Esophagus mucosa (tissue), 1 donor: ENCODE measurements at regions not wholly inside any gene's neighbourhood (a gene's known extent, or its start where the extent isn't known, plus 50 kb on each side); places are given as distances from the start of the nearest gene placed in this dataset.
A peak's percentile ranks its signal among the peaks of the same experiment; 100 is the strongest.

Source experiments
- ATAC-seq: fragments of 200-7000 bp; cut with Tn5 transposase; one replicate; pipeline ENCODE4 v1.9.1; 2020
- donor health status: DM: yes; HTN: yes; CAD: no.

DNA sequence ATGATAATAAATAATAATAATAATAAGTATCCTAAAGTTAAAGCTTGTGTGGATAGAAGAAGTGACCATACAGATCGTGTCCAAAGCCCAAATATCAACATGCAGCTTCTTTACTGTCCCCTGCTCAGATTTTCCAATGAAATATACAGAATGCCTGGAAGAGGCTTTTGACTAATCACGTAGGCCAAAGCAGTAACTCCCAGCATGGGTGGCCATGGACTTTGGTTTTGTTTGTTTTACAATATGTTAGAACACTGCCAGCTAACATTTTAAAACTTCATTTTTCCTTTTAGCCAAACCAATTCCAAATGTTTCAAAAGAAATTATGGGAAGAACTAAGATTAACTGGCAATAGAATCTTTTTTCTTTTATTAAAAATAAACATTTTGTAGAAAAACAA lies 400.0 kb upstream of the FLRT2 start:
- no peak for ATAC-seq

DNA sequence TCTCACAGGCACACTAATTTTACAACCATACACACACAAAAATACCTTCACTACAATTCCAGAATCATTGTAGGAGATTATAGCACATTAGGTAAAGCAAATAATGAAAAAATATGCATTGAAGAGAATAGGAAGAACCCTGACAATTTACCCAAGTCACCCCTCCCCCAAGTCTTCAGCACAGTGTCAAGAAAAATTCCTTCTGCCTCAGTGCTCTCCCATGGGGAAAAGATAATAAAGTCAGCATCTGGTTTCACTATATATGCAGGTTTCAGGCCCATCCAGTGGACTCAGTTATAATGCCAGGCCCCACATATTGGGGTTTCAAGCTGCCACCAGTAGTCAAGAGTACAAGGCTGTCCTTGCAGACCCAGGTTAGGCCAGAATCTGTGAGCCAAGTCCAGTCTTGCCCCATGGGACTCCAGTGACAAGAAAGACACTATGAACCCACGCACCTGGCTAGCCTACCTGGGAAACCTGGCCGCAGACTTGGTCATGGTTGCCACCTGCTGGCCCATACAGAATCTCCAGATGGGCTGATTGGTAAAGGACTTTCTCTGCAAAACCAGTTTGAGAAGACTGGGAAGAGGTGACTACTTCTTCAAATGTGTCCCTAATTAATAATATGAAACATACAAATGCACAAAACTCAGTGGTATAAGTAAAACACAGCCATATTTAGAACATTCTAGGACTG lies 398.6 kb upstream of the FLRT2 start:
- ATAC-seq = peak; percentile 61

DNA sequence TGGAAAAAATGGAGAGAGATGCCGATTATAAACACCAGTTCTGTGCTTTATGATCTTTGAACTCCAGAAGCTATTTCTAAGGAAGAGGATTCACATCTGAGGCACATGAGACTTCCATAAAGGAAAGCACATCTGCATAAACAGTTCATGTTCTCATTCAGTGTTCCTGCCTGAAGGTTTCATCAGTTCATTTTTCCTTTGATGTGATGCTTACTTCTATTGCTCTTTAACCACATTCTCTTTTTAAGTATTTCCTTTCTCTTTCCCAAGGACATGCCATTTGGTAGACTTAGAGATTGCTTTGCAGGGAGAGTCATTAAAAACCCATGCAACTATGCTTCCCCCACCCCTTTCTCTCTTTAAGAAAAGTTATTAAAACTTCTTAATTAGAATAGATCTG lies 387.0 kb upstream of the FLRT2 start:
- no peak for ATAC-seq

DNA sequence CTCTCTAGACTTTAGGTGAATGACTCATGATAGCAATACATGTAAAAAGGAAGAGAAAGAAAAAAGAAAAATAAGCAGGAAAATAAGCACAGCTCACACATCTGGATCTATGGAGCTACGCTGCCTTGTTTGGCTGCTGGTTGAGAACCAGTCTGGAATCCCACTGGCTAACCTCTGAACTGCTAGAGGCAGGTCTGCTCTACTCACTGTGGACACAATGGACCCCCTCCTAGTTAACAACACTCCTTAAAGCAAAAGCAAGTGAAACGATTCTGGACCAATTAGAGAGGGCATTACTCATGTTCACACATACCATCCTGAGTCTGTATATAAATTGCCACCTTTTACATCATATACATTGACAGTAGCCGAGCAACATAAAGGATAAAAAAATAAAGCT lies 383.2 kb upstream of the FLRT2 start:
- no peak for ATAC-seq

DNA sequence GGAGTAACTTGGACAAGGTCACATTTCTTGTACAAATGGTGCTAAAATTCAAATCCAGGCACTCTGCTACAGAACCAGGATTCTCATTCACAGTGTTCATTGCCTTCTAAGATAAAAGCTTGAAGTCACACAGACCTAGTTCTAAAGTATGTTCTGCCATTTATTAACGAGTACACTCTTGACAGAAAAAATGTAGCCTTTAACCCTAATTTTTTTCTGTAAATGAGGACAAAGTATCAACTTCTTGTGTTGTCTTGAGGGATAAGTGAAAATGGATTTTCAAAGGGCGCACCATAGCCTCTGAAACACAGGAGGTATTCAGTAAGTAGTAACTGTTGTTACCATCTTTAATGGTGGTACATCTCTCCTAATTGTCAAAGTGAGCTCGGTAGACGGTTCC lies 379.8 kb upstream of the FLRT2 start:
- no peak for ATAC-seq

DNA sequence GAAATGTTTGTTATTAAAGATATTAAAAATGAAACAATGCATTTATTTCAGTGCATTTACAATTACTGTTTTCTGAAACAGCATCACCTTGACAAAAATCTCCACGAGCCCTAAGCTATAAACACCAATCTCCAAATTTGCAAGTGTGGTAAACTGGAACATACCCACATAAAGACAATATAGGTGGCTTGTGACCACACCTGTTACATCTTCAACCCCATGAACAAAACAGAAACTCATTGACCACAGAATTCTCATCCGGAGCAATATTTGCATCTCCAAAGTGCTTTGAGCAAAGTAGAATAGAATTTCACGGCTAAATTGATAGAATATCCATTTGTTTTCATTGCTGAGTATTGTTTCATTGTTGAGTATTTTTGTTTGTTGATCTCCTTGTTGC lies 375.2 kb upstream of the FLRT2 start:
- no peak for ATAC-seq

DNA sequence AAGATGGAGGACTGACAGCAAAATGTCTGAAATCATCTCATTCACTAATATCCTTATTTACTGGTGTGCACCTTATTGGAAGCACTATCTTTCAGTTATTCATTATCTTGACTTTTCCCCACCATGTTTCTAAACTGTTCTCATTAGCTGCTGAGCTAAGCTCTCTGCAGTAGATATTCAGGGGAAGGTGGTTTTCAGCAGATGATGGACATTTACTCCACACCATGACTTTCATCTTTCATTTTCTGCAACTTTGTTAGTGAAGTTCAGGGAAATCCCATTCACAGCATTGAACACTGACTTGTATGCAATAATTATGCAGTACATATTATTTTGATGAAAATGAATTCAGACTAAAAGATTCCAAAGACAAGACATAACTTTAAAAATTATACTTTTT lies 373.6 kb upstream of the FLRT2 start:
- ATAC-seq = no peak

DNA sequence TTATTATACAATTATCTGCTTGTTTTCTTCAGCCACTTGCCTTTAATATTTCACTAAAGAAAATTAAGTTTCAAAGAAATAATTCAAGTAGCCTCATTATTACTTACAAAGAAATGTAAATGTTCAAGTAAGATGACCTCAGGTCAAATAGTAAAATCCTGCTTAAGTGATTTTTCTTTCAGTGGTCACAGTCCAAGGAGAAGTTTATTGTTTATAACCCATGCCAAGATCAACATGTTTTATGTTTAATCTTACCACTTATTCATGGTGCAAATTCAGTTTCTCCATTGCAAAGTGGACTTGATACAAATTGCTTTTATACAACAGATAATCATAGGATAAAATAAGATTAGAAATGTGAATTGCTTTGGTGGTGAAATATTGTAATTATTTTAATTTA lies 370.2 kb upstream of the FLRT2 start:
- no peak for ATAC-seq

DNA sequence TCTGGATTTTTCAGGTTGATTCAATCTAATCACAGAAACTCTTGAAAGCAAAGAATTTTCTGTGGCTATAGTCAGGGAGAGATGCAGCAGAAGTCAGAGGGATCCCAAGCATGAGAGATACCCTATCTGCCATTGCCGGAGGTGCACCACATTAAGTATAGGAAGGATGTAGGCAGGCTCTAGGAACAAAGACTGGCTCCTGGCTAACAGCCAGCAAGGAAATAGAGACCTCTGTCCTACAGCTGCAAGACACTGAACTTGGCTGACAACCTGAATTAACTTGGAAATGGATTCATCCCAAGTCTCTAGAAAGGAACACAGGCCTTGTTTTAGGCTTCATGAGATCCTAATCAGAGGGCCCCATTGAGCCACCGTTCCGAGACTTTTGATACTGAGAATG lies 364.9 kb upstream of the FLRT2 start:
- ATAC-seq = no peak

DNA sequence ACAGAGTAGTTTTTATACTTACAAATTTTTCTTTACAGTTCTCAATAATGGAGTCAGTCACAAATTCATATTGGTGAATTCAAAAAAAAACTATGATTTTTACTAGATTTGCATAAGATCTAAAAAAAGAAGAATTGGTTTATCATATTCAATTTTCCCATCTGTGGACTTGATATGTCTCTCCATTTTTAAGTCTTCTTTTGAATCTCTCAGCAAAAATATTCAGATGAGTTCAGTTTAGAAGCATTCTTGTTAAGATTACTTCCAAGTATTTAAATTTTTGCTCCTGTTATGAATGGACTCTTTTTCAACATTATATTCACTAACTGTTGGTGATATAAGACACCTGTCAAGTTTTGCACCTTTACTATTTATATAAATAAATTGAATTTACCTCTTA lies 360.6 kb upstream of the FLRT2 start:
- ATAC-seq = no peak

DNA sequence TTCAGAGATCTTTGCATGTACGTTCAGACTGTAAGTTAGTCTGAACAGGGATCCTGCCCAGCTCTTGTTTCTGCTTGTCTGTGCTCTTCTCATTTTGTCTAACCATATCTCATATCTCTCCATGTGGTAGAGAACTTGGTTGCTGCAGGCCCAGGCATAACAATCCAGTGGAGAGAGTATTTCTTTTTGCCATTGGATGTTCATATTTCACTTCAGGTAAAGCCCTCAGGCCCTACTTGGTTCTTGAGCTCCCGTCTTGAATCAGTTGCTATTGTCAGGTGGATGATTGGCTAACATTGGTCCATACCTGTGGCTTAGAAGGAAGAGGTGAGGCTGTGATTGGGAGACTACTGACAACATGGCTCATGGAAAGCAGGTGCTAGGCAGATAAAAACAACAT lies 357.7 kb upstream of the FLRT2 start:
- ATAC-seq = peak; percentile 61

DNA sequence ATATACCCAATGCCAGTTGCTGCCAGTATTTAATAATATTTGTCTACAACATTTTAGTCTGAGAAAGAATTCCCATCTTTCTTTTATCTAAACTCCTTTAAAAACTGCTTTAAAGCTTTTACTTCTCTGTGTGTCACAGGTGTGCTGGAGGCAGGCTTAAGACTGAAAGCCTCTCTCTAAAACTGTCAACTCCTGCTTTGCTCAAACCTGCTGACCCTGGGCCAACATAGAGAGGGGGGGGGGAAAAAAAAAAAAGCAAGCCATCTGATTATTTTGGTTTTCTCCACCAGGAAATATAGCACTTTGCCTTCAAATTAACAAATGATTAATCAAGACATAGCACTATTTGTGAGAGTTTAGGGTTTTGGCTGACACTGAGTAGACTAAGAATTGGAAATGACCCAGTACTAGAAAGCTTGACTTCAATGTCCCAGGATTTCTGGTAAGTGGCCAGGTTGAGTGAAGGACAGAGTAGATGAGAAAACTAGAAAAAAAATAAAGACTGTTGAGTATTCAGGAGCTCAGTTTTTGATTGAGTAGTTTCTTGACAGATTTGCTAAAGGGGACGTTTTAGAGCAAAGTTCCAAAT lies 357.0 kb upstream of the FLRT2 start:
- ATAC-seq = no peak

DNA sequence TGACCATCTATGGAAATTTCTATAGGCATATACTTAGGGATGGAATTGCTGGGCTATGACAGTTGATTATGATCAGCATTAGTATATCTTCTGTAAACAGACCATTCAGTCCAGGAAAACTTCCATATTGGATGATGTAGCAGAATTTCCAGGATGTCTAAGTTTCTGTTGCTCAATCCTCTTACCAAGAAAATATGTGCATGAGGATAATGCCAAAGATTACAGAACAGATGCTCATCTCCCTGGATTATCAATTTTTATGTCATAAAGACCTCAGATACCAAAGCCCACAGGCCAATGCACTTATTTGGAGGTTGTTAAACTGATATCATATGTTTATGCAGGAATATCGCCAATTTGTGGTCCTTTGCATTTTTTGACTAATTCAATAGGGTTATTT lies 354.4 kb upstream of the FLRT2 start:
- ATAC-seq = no peak

DNA sequence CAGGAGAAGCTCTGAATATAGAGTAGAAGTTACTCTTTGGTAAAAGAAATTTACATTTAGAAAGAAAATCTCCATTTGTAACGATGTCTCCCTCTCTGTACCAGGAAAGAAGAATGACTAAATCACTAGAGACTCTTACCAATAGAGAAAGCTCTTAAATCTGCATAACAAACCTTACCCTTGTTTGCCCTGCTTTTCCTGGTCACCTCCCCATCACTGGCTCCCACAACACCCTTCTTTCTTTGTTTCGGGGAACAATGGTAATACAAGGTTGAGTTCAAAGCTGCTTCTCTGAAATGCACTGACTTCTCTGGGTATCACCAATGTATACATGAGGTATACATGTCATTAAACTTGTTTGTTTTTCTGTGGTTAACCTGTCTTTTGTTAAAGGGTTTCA lies 351.1 kb upstream of the FLRT2 start:
- ATAC-seq = peak; percentile 39

DNA sequence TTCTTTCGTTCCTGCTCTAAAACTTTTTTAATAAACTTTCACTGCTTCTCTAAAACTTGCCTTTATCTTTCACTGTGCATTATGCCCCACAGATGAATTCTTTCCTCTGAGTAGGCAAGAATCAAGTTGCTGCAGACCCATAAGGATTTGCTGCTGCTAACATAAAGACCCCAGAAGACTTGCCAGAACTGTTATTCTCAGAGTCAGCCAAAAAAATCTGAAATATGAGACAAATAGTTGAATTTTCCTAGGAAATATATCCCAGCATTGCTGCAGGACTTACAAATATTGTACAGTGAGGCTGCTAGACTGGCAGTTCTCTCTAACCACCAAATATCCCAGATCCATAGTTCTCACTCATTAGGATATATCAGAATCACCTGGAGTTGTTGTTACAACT lies 349.1 kb upstream of the FLRT2 start:
- ATAC-seq = no peak

DNA sequence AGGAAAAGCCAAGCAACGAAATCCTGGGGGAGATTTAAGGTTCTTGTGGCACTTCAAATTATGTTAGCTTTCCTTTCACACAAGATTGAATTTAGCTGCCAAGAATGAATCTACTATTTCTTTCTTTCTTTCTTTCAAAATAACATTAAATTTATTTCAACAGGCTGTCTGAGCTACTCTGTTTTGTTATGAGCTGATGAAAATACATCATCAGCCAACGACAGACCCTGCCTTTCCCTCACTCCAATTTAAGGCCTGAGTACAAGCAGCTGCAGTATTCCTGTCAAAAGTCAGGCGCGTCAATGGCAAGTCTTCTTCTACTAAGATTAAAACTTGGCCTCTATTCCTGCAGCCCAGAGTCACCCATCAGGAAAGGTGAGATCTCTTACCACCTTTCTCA lies 347.7 kb upstream of the FLRT2 start:
- no peak for ATAC-seq

DNA sequence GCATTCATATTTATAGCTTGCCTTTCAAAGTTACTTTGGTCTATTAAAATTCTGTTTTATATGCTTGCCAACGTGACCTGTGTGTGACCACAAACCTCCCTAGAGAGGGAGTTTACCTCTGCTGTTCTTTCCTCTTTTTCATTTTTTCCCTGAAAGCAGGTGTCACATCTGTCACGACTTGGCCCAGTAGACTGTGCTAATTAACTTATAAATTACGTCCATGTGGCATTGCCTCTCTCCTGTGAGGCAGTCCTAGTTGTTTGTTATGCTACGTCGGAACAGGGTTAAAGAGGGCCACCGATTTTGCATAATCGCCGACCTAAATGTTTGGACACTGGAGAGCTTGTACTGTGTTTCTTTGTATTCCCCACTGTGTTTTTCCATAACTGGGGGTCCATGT lies 343.9 kb upstream of the FLRT2 start:
- no peak for ATAC-seq

DNA sequence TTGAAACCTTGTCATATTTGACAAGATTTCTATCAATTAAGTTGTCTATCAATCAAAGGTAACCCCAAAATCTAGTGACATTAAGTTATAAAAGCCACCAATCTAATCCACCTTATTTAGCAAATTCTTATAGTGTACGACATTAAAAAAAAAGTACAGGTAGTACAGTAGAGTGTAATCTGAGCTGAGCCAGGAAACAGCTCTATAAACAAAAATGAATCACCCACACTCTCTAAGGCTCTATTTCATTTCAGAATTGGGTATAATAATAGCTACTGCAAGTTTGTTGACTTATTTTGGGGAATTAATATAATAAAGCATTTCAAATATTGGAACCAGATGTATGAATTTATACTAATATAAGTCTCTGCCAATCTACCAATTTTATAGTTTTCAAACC lies 342.4 kb upstream of the FLRT2 start:
- ATAC-seq = no peak

DNA sequence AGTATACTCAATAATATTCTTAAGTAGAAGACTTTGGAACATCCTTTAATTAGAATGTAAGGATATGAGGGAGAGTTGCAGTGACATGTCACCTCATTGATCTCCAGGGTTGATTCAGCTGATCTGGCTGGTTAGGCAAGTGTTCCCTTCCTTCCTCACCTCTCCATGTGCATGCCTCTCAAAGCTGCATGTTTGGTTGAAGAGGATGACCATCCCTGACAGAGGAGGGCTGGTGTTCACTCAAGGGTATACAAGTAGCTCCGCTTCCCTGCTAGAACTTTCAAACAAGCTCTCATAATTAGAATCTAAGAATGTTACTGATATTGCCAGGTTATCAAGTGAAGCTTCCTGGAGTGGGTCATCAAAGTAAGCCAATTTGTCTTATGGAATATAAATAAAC lies 341.1 kb upstream of the FLRT2 start:
- ATAC-seq = no peak

DNA sequence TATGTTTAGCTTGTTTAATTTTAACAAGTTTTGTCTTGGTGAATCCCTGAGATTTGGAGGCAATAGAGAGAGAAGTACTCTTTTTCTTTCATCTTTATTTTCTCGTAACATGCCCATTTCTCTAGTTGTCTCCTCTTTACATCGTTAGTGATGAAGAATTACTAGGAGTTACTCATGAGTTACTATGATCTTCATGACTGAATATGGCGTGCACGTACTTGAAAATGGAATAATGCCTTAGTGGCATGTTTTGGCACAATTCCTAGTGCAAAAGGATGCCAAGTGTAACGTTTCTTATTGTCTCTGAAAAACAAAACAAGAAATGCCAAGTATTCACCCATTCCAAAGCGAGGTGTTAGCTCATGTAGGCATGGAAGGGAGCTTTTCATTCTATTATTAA lies 340.7 kb upstream of the FLRT2 start:
- peak; percentile 42 for ATAC-seq

DNA sequence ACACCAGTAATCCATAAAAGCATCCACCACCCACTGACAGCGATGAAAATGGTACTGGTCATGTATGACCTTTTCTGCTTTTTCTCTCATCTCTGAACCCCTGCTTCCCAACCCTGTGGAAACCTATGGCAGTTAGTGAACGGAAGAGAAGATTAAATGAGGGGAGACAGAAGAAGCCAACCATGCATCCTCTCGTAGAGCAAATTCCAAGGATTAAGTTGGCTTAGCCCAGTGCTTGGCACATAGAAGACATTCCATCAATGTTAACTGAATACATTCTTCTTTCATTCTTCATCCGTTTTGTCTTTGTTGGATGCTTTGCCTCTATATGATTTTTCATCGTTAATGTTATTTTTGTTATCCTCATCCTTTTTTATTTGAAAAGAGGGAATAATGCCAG lies 339.7 kb upstream of the FLRT2 start:
- no peak for ATAC-seq

DNA sequence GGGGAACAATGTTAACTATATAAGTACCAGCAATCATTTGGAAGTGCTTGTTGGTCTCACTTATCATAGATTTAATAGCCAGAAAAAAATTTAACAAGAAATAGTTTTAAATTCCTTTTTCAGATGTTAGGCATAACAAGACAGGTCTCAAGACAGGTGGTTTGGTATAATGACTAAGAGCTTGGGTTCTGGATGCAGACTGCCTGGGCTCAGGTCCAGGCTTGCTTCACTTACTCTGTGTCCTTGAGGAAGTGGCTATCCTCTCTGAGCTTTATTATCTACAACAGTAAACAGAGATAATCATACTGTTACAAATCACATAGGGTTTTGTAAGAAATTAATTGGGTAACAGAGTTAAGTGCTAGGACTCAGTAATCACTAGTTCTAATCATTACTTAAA lies 338.0 kb upstream of the FLRT2 start:
- no peak for ATAC-seq

DNA sequence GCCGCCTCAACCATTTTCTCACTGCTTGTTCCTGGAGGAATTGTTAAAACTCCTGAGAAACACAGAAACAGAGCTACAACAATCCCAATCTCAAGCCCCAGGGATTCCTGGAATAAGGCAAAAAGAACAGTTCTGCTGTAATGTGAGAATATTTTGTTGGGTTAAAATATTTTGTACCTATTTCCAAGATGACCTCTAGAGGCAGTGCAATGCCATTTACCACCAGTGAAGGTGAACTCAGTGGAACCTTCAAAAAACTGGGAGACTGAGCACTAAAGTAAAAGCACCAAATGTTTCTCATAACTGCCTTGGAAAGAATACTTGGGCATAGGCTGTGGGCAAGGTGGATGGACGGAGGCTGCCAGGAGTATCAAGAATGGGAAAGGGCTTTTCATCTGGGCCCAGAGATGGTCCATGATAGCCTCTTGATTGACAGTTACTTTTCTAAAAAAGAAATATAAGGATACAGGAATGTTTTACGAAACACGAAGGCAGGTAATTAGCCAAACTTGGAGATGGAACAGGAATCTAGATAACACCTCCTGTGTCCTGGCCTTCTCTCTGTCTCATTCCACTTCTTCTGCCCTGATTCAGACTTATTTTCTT lies 334.0 kb upstream of the FLRT2 start:
- ATAC-seq = no peak

DNA sequence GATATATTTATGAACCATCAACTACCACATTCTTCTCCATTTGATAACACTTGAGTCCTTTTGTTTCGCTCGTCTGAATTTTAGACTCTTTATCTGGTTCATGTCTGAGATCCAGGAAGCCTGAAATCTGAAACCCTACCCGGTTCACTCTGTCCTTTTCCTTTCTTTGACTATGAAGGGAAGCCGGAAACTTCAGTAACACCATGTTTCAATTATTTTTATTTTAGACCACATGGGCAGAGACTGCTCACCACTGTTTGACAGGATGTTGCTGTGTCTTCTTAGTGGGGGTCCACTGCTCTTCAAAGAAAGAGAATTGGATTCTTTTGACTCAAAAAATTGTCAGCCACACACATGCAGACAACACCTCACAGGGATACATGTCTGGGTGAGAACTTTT lies 331.9 kb upstream of the FLRT2 start:
- ATAC-seq = no peak

DNA sequence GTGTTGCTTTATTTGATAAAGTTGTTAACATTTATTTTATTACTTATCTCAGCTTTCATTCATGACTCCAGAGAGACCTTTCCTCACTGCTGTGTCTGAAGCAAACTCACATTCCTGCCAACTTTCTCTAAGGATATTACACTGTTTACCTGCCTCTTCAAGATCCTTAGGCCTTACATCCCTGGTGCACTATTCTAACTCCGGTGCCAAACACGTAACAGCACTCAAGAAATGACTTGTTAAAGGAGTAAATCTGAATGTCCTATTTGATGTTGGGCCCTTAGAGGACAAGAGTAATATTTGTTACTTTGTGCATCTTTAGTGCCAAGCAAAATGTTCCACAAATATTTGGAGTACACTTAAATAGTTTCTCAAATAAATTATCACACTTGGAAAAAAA lies 324.1 kb upstream of the FLRT2 start:
- no peak for ATAC-seq
